MM.1S (cell line): ENCODE measurements at regions not wholly inside any gene's neighbourhood (a gene's known extent, or its start where the extent isn't known, plus 50 kb on each side); places are given as distances from the start of the nearest gene placed in this dataset.

Experiments
- DNase-seq: peaks from one replicate; pipeline ENCODE4 v3.0.0-alpha.2; 2015
- H2AFZ ChIP-seq: fragments of 300-600 bp; sonication (generic); 2 replicates; pipeline ENCODE4 v1.6.0; 2016; ENCODE audit warnings: antibody characterized with exemption, low read length
- H3F3A ChIP-seq: fragments of 300-600 bp; sonication (generic); 2 replicates; pipeline ENCODE4 v1.6.1; 2016; ENCODE audit warnings: mild to moderate bottlenecking, antibody characterized with exemption, low read length, moderate library complexity, mixed read lengths; ENCODE audit not compliant: insufficient read depth
- H3K27ac ChIP-seq: fragments of 300-600 bp; sonication (generic); 2 replicates; pipeline ENCODE4 v1.5.1; 2016; ENCODE audit warnings: mild to moderate bottlenecking, low read length
- H3K27me3 ChIP-seq: fragments of 300-600 bp; sonication (generic); replicated peaks from 2 replicates; pipeline ENCODE4 v1.6.0; 2016; ENCODE audit warnings: low read length; ENCODE audit not compliant: insufficient read depth
- H3K36me3 ChIP-seq: fragments of 300-600 bp; sonication (generic); replicated peaks from 2 replicates; pipeline ENCODE4 v1.6.1; 2016; ENCODE audit warnings: mild to moderate bottlenecking, low read length, mixed read lengths; ENCODE audit not compliant: insufficient read depth
- H3K4me1 ChIP-seq: fragments of 300-600 bp; sonication (generic); 2 replicates; pipeline ENCODE4 v1.6.1; 2016; ENCODE audit warnings: low read length, mixed read lengths
- H3K4me2 ChIP-seq: fragments of 300-600 bp; sonication (generic); 2 replicates; pipeline ENCODE4 v1.6.0; 2016; ENCODE audit warnings: low read depth, low read length
- H3K4me3 ChIP-seq: fragments of 300-600 bp; sonication (generic); 2 replicates; pipeline ENCODE4 v1.5.1; 2016; ENCODE audit warnings: low read length, mixed read lengths
- H3K79me2 ChIP-seq: fragments of 300-600 bp; sonication (generic); 2 replicates; pipeline ENCODE4 v1.6.1; 2016; ENCODE audit warnings: mixed run types, low read length, mixed read lengths
- H3K9ac ChIP-seq: fragments of 300-600 bp; sonication (generic); 2 replicates; pipeline ENCODE4 v1.6.1; 2016; ENCODE audit warnings: low read length, mixed read lengths
- H3K9me2 ChIP-seq: fragments of 300-600 bp; sonication (generic); replicated peaks from 2 replicates; pipeline ENCODE4 v1.6.1; 2016; ENCODE audit warnings: mild to moderate bottlenecking, low read length, mixed read lengths; ENCODE audit not compliant: insufficient read depth
- H3K9me3 ChIP-seq: fragments of 300-600 bp; sonication (generic); replicated peaks from 2 replicates; pipeline ENCODE4 v1.6.1; 2016; ENCODE audit warnings: mild to moderate bottlenecking, low read length, mixed read lengths; ENCODE audit not compliant: insufficient read depth
- H4K20me1 ChIP-seq: fragments of 300-600 bp; sonication (generic); 2 replicates; pipeline ENCODE4 v1.6.1; 2016; ENCODE audit warnings: mild to moderate bottlenecking, low read length, moderate library complexity, mixed read lengths; ENCODE audit not compliant: insufficient read depth
- CTCF ChIP-seq: fragments of 300-600 bp; sonication (generic); IDR thresholded peaks from 2 replicates; pipeline ENCODE4 v1.5.1; 2016; ENCODE audit warnings: antibody characterized with exemption, low read length, mixed read lengths
- EZH2 ChIP-seq: fragments of 300-600 bp; sonication (generic); optimal IDR thresholded peaks from 2 replicates; pipeline ENCODE3; 2017; ENCODE audit warnings: low read depth, mild to moderate bottlenecking, antibody characterized with exemption, low read length, mixed read lengths
- EZH2phosphoT487 ChIP-seq: fragments of 300-600 bp; sonication (generic); IDR thresholded peaks from 2 replicates; pipeline ENCODE4 v1.6.1; 2018; ENCODE audit warnings: antibody characterized with exemption, low read length

GRCh38 chr14:23899788-23900187, 53.8 kb upstream of the DHRS4 start:
- DNase-seq: no peak
- Histone ChIP-seq H3K9me3 (no peaks in the 10 kb centered on the region), H3F3A (no peaks in the 10 kb centered on the region), H3K4me1 (no peaks in the 10 kb centered on the region), H3K4me2 (no peak overlapping the region), H3K27me3 (no peaks in the 10 kb centered on the region), H3K79me2 (no peaks in the 10 kb centered on the region), H3K27ac (no peak overlapping the region), H3K4me3 (no peak overlapping the region), H4K20me1 (no peaks in the 10 kb centered on the region), H3K9ac (no peak overlapping the region), H2AFZ (no peak overlapping the region), H3K36me3 (no peaks in the 10 kb centered on the region), H3K9me2 (no peaks in the 10 kb centered on the region)
- no peak for TF ChIP-seq CTCF
- no peak for TF ChIP-seq EZH2
- TF ChIP-seq EZH2phosphoT487: no peak

GRCh38 chr14:23903442-23903841, 50.1 kb upstream of the DHRS4 start:
- H3F3A ChIP-seq: no peaks in the 10 kb centered on the region
- H3K27ac ChIP-seq: no peak overlapping the region
- no peaks in the 10 kb centered on the region for H3K9me2 ChIP-seq
- TF ChIP-seq CTCF (no peak), EZH2 (no peak), EZH2phosphoT487 (no peak)
- no peaks in the 10 kb centered on the region for H3K4me1 ChIP-seq
- no peak overlapping the region for H3K4me3 ChIP-seq
- H4K20me1 ChIP-seq: no peaks in the 10 kb centered on the region
- H3K9me3 ChIP-seq: no peaks in the 10 kb centered on the region
- DNase-seq: no peak
- no peaks in the 10 kb centered on the region for H3K79me2 ChIP-seq
- H3K36me3 ChIP-seq: no peaks in the 10 kb centered on the region
- no peak overlapping the region for H2AFZ ChIP-seq
- no peak overlapping the region for H3K9ac ChIP-seq
- no peak overlapping the region for H3K4me2 ChIP-seq
- no peaks in the 10 kb centered on the region for H3K27me3 ChIP-seq
